CD4-positive, alpha-beta T cell treated with Interleukin-6 at 100 ng/mL for 8 hours (primary cell): ENCODE measurements at regions not wholly inside any gene's neighbourhood (a gene's known extent, or its start where the extent isn't known, plus 50 kb on each side); places are given as distances from the start of the nearest gene placed in this dataset.

Source experiments
- DNase-seq: peaks from one replicate; pipeline ENCODE4 v3.0.0-alpha.2; 2020; ENCODE audit warnings: mixed read lengths, low spot score

- no peak for DNase-seq
These were observed 212.3 kb upstream of the B3GAT1 start for GRCh38 chr11:134624166-134624920.

- DNase-seq: no peak
These were observed 211.7 kb upstream of the B3GAT1 start for GRCh38 chr11:134623711-134624110.

GRCh38 chr11:134622458-134622857 is 210.4 kb upstream of the B3GAT1 start:
- DNase-seq: no peak

GRCh38 chr11:134617360-134617759 is 205.3 kb upstream of the B3GAT1 start:
- DNase-seq: no peak

GRCh38 chr11:134616038-134616437 is 204.0 kb upstream of the B3GAT1 start:
- no peak for DNase-seq

GRCh38 chr11:134615041-134615615 is 203.1 kb upstream of the B3GAT1 start:
- DNase-seq: no peak

- no peak for DNase-seq
These were observed 202.1 kb upstream of the B3GAT1 start for GRCh38 chr11:134614141-134614540.

GRCh38 chr11:134613646-134614045 is 201.6 kb upstream of the B3GAT1 start:
- no peak for DNase-seq

- DNase-seq: no peak
These were observed 200.3 kb upstream of the B3GAT1 start for GRCh38 chr11:134612140-134613030.

GRCh38 chr11:134611537-134611936 is 199.5 kb upstream of the B3GAT1 start:
- no peak for DNase-seq

GRCh38 chr11:134610116-134610910 is 198.3 kb upstream of the B3GAT1 start:
- DNase-seq: no peak

GRCh38 chr11:134609361-134610115 is 197.5 kb upstream of the B3GAT1 start:
- no peak for DNase-seq

GRCh38 chr11:134607963-134608750 is 196.1 kb upstream of the B3GAT1 start:
- DNase-seq: no peak

- DNase-seq: no peak
These were observed 194.2 kb upstream of the B3GAT1 start for GRCh38 chr11:134606251-134606650.

GRCh38 chr11:134604886-134605285 is 192.8 kb upstream of the B3GAT1 start:
- DNase-seq: no peak

GRCh38 chr11:134599299-134599771 is 187.3 kb upstream of the B3GAT1 start:
- DNase-seq: no peak

- DNase-seq: no peak
These were observed 186.3 kb upstream of the B3GAT1 start for GRCh38 chr11:134598368-134598767.

- DNase-seq: no peak
These were observed 185.4 kb upstream of the B3GAT1 start for GRCh38 chr11:134597452-134597851.

- DNase-seq: no peak
These were observed 184.4 kb upstream of the B3GAT1 start for GRCh38 chr11:134596404-134596803.

GRCh38 chr11:134592391-134592990 is 180.4 kb upstream of the B3GAT1 start:
- DNase-seq: no peak
